ENCODE measurements at regions not wholly inside any gene's neighbourhood (a gene's known extent, or its start where the extent isn't known, plus 50 kb on each side); places are given as distances from the start of the nearest gene placed in this dataset.

- no peak overlapping the region for H3K4me3 ChIP-seq (ENCODE audit: low read depth, low read length)
- H3K36me3 ChIP-seq (ENCODE audit: control insufficient read depth, insufficient read depth, low read length) = no peaks in the 10 kb centered on the region
- TF ChIP-seq, protein P1, sequence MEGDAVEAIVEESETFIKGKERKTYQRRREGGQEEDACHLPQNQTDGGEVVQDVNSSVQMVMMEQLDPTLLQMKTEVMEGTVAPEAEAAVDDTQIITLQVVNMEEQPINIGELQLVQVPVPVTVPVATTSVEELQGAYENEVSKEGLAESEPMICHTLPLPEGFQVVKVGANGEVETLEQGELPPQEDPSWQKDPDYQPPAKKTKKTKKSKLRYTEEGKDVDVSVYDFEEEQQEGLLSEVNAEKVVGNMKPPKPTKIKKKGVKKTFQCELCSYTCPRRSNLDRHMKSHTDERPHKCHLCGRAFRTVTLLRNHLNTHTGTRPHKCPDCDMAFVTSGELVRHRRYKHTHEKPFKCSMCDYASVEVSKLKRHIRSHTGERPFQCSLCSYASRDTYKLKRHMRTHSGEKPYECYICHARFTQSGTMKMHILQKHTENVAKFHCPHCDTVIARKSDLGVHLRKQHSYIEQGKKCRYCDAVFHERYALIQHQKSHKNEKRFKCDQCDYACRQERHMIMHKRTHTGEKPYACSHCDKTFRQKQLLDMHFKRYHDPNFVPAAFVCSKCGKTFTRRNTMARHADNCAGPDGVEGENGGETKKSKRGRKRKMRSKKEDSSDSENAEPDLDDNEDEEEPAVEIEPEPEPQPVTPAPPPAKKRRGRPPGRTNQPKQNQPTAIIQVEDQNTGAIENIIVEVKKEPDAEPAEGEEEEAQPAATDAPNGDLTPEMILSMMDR (IDR thresholded peaks at IDR 0.05; ENCODE audit: insufficient read depth, low read depth, low read length) = no peak
- ChIA-PET POLR2A (no interaction called here), CTCF (no interaction called here)
- no peak for DNase-seq (ENCODE audit: low read depth)
- no peaks in the 10 kb centered on the region for H3K27me3 ChIP-seq (ENCODE audit: control insufficient read depth, insufficient read depth, low read length)
These were observed 171.3 kb upstream of the RPL38 start for GRCh38 chr17:74032222-74032621.

DNA sequence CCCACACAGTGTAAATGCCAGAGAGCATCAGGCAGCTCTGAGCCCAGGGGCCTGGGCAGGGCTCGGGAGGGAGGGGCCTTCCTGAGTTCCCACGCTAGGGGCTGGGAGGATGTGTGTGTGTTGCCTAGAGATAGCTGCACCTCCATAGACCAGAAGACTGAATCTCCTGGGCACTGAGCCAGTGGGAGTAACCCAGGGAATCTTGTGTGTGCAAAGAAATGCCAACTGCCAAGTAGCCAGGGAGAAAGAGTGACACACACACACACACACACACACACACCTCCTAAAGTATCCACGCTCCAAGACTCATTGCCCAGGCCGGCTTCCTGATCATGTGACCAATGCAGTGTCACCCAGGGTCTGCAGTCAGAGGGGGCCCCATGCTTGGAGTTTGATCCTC is 166.2 kb upstream of the RPL38 start:
- Histone ChIP-seq H3K36me3 (ENCODE audit: control insufficient read depth, insufficient read depth, low read length) (no peaks in the 10 kb centered on the region), H3K4me3 (ENCODE audit: low read depth, low read length) (no peak overlapping the region), H3K27me3 (ENCODE audit: control insufficient read depth, insufficient read depth, low read length) (no peaks in the 10 kb centered on the region)
- no peak for DNase-seq (ENCODE audit: low read depth)
- CTCF ChIA-PET = no interaction called here
- POLR2A ChIA-PET = no interaction called here
- TF ChIP-seq, protein P1 (IDR thresholded peaks at IDR 0.05; ENCODE audit: insufficient read depth, low read depth, low read length) = no peak

GRCh38 chr17:74040291-74040690 is 163.2 kb upstream of the RPL38 start:
- no peak for DNase-seq (ENCODE audit: low read depth)
- no peaks in the 10 kb centered on the region for H3K27me3 ChIP-seq (ENCODE audit: control insufficient read depth, insufficient read depth, low read length)
- POLR2A ChIA-PET = no interaction called here
- TF ChIP-seq, protein P1 (IDR thresholded peaks at IDR 0.05; ENCODE audit: insufficient read depth, low read depth, low read length) = no peak
- CTCF ChIA-PET = no interaction called here
- H3K4me3 ChIP-seq (ENCODE audit: low read depth, low read length) = no peak overlapping the region
- H3K36me3 ChIP-seq (ENCODE audit: control insufficient read depth, insufficient read depth, low read length) = no peaks in the 10 kb centered on the region

DNA sequence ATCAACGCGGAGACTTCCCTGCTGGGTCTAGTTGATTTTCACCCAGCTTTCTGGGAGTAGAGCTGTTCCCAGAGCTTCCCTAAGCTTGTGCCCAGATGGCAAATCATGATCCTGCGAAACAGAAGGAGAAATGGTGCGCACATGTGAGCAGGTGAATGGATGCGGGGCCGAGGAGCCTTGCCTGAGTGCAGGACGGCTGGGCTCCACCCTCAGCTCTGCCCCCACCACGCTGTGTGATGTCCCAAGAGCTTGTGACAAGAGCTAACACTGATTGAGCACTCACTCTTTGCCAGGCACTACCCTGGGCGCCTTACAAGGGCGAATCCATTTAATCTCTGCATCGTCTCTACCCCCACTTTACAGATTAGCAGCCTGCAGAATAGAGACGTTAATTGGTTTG is 162.7 kb upstream of the RPL38 start:
- no peaks in the 10 kb centered on the region for H3K27me3 ChIP-seq (ENCODE audit: control insufficient read depth, insufficient read depth, low read length)
- CTCF ChIA-PET = no interaction called here
- no peak overlapping the region for H3K4me3 ChIP-seq (ENCODE audit: low read depth, low read length)
- no peaks in the 10 kb centered on the region for H3K36me3 ChIP-seq (ENCODE audit: control insufficient read depth, insufficient read depth, low read length)
- no peak for DNase-seq (ENCODE audit: low read depth)
- POLR2A ChIA-PET = no interaction called here
- TF ChIP-seq, protein P1 (IDR thresholded peaks at IDR 0.05; ENCODE audit: insufficient read depth, low read depth, low read length) = no peak

DNA sequence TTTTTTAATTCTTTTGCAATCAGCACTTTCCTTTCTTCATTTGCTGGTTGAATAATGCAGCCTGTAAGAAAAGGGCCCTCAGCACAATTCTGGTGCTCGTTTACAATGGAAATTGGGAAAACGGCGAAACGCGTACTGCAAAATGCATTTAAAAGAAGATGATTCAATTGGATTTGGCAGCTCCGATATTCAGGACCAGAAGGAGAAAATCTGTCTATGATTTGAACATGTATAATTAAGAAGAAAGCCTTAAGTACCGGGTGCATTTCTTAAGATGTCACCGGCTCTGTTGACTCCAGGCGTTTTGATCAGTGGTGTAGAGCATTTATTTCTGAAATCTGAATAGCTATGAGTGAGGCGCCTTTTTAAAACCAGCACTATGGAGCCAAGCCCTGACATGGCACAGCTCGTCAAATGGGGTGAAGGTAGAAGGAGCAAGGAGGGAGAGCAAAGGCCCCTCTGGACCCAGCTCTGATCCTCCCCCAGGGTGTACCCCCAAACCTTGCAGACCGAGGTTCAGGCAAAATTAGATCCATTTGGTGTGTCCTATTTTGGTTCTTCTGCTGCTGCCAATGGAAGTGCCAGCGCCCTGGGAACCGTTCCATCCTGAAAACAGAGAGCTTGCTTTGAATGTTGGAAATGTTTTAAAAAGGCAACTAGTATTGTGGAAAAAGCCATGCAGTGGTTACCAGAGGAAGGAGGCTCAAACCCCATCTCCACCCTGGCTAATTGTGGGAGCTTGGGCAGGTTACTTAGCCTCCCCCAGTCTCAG is 161.4 kb upstream of the RPL38 start:
- no peak for DNase-seq (ENCODE audit: low read depth)
- ChIA-PET POLR2A (no interaction called here), CTCF (interaction anchor here (0.6 kb wide), 1 partner anchor 868 kb away, joined by 3 read pairs; no protein-coding TSS in a partner anchor)
- Histone ChIP-seq H3K27me3 (ENCODE audit: control insufficient read depth, insufficient read depth, low read length) (no peaks in the 10 kb centered on the region), H3K4me3 (ENCODE audit: low read depth, low read length) (no peak overlapping the region), H3K36me3 (ENCODE audit: control insufficient read depth, insufficient read depth, low read length) (no peaks in the 10 kb centered on the region)
- TF ChIP-seq, protein P1 (IDR thresholded peaks at IDR 0.05; ENCODE audit: insufficient read depth, low read depth, low read length) = no peak
